SHP77 (cell line): ENCODE measurements at regions not wholly inside any gene's neighbourhood (a gene's known extent, or its start where the extent isn't known, plus 50 kb on each side); places are given as distances from the start of the nearest gene placed in this dataset.

Experiments
- DNase-seq, 2 experiments: peaks; one replicate each; lab custom pipeline; 2025; lab: John Stamatoyannopoulos, UW

- no peak for DNase-seq
Measured at GRCh38 chr10:47231414-47231813, 68.6 kb upstream of the GDF10 start.

GRCh38 chr10:47233631-47234030, 66.4 kb upstream of the GDF10 start:
- no peak for DNase-seq

- no peak for DNase-seq
Measured at GRCh38 chr10:47235484-47235883, 64.5 kb upstream of the GDF10 start.

- DNase-seq: no peak
Measured at GRCh38 chr10:47237316-47238260, 62.4 kb upstream of the GDF10 start.

GRCh38 chr10:47238331-47239095, 61.5 kb upstream of the GDF10 start:
- no peak for DNase-seq

GRCh38 chr10:47239211-47239610, 60.8 kb upstream of the GDF10 start:
- no peak for DNase-seq

GRCh38 chr10:47240173-47240572, 59.8 kb upstream of the GDF10 start:
- no peak for DNase-seq

GRCh38 chr10:47241256-47241655, 58.7 kb upstream of the GDF10 start:
- DNase-seq: no peak

GRCh38 chr10:47241946-47242867, 57.8 kb upstream of the GDF10 start:
- no peak for DNase-seq

GRCh38 chr10:47243356-47243755, 56.6 kb upstream of the GDF10 start:
- no peak for DNase-seq

- no peak for DNase-seq
Measured at GRCh38 chr10:47243791-47244190, 56.2 kb upstream of the GDF10 start.

GRCh38 chr10:47244560-47245500, 55.2 kb upstream of the GDF10 start:
- no peak for DNase-seq

GRCh38 chr10:47245731-47246350, 54.2 kb upstream of the GDF10 start:
- DNase-seq: no peak

GRCh38 chr10:47246406-47247147, 53.4 kb upstream of the GDF10 start:
- DNase-seq: no peak

GRCh38 chr10:47247148-47248059, 52.6 kb upstream of the GDF10 start:
- DNase-seq: no peak

- DNase-seq: no peak
Measured at GRCh38 chr10:47248386-47249090, 51.5 kb upstream of the GDF10 start.

- no peak for DNase-seq
Measured at GRCh38 chr10:47249881-47250280, 50.1 kb upstream of the GDF10 start.
